ENCODE measurements at regions not wholly inside any gene's neighbourhood (a gene's known extent, or its start where the extent isn't known, plus 50 kb on each side); places are given as distances from the start of the nearest gene placed in this dataset.

DNA sequence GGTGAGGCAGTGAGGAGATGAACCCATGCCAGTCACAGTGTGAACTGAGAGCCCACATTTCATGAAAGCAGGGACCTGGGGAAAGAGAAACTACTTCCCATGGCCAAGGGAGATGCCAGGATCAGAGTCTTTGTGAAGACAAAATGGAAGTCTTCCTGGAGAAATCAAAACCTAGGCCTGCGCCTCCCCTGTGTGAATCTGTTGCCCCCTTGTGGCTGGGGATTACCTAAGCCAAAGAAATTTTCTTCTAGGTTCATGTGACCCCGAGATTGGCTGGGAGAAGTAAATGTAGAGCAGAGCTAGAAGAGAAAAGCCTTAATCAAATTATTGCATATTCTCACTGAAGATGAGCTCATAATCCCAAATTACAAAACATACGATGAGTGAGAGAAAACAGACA is 1075.3 kb downstream of the TBC1D22A start:
- no peaks in the 10 kb centered on the region for H3K36me3 ChIP-seq
- H3K27ac ChIP-seq: no peak overlapping the region
- DNase-seq (ENCODE audit: low spot score) (no peak), ATAC-seq (ENCODE audit: insufficient number of reproducible peaks, low FRiP score, low read depth) (no peak)
- no peaks in the 10 kb centered on the region for H3K27me3 ChIP-seq (replicated peaks; ENCODE audit: insufficient read depth)
- no peak overlapping the region for H3K4me3 ChIP-seq
- TF ChIP-seq, protein P1, sequence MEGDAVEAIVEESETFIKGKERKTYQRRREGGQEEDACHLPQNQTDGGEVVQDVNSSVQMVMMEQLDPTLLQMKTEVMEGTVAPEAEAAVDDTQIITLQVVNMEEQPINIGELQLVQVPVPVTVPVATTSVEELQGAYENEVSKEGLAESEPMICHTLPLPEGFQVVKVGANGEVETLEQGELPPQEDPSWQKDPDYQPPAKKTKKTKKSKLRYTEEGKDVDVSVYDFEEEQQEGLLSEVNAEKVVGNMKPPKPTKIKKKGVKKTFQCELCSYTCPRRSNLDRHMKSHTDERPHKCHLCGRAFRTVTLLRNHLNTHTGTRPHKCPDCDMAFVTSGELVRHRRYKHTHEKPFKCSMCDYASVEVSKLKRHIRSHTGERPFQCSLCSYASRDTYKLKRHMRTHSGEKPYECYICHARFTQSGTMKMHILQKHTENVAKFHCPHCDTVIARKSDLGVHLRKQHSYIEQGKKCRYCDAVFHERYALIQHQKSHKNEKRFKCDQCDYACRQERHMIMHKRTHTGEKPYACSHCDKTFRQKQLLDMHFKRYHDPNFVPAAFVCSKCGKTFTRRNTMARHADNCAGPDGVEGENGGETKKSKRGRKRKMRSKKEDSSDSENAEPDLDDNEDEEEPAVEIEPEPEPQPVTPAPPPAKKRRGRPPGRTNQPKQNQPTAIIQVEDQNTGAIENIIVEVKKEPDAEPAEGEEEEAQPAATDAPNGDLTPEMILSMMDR (IDR thresholded peaks at IDR 0.05): no peak
- H3K4me1 ChIP-seq (ENCODE audit: control insufficient read depth in 1 of 2, low read depth in 2 of 2): no peaks in the 10 kb centered on the region
- H3K9me3 ChIP-seq: no peaks in the 10 kb centered on the region

- no peaks in the 10 kb centered on the region for H3K36me3 ChIP-seq
- H3K27ac ChIP-seq: no peak overlapping the region
- ATAC-seq (ENCODE audit: insufficient number of reproducible peaks, low FRiP score, low read depth): no peak
- no peaks in the 10 kb centered on the region for H3K4me1 ChIP-seq (ENCODE audit: control insufficient read depth in 1 of 2, low read depth in 2 of 2)
- no peaks in the 10 kb centered on the region for H3K27me3 ChIP-seq (replicated peaks; ENCODE audit: insufficient read depth)
- no peak for DNase-seq (ENCODE audit: low spot score)
- no peaks in the 10 kb centered on the region for H3K9me3 ChIP-seq
- no peak overlapping the region for H3K4me3 ChIP-seq
- TF ChIP-seq, protein P1 (IDR thresholded peaks at IDR 0.05): no peak
Observed at GRCh38 chr22:47836957-47837356, 1074.5 kb downstream of the TBC1D22A start.

DNA sequence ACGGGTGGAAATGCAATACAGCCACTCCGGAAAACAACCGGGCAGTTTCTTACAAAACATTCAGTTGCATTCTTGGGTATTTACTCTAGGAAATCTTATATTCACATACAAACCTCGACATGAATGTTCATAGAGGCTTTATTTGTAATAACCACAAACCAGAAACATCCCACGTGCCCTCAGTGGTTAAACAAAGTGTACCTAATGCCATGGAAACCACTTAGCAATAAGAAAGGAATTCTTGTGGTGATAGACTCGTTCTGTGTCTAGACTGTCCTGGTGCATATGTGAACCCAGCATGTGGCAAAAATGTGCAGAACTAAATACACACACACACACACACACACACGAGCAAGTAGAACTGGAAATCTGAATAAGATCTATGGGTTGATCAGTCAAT is 1073.3 kb downstream of the TBC1D22A start:
- H3K9me3 ChIP-seq: no peaks in the 10 kb centered on the region
- no peak for ATAC-seq (ENCODE audit: insufficient number of reproducible peaks, low FRiP score, low read depth)

GRCh38 chr22:47826016-47826415 is 1063.6 kb downstream of the TBC1D22A start:
- H3K9me3 ChIP-seq: no peaks in the 10 kb centered on the region
- DNase-seq (ENCODE audit: low spot score) (no peak), ATAC-seq (ENCODE audit: insufficient number of reproducible peaks, low FRiP score, low read depth) (no peak)
- H3K27ac ChIP-seq: no peak overlapping the region
- TF ChIP-seq, protein P1 (IDR thresholded peaks at IDR 0.05): no peak
- H3K27me3 ChIP-seq (replicated peaks; ENCODE audit: insufficient read depth): no peaks in the 10 kb centered on the region
- no peaks in the 10 kb centered on the region for H3K36me3 ChIP-seq
- H3K4me3 ChIP-seq: no peak overlapping the region
- no peaks in the 10 kb centered on the region for H3K4me1 ChIP-seq (ENCODE audit: control insufficient read depth in 1 of 2, low read depth in 2 of 2)

More for the DNA sequence above, 1073.3 kb downstream of the TBC1D22A start:
- H3K27me3 ChIP-seq (replicated peaks; ENCODE audit: insufficient read depth): no peaks in the 10 kb centered on the region
- no peak overlapping the region for H3K27ac ChIP-seq
- H3K4me1 ChIP-seq (ENCODE audit: control insufficient read depth in 1 of 2, low read depth in 2 of 2): no peaks in the 10 kb centered on the region
- no peak overlapping the region for H3K4me3 ChIP-seq
- TF ChIP-seq, protein P1 (IDR thresholded peaks at IDR 0.05): no peak
- DNase-seq (ENCODE audit: low spot score): no peak
- H3K36me3 ChIP-seq: no peaks in the 10 kb centered on the region

- ATAC-seq (ENCODE audit: insufficient number of reproducible peaks, low FRiP score, low read depth) (no peak), DNase-seq (ENCODE audit: low spot score) (no peak)
- H3K9me3 ChIP-seq: no peaks in the 10 kb centered on the region
- H3K4me3 ChIP-seq: no peak overlapping the region
- H3K27me3 ChIP-seq (replicated peaks; ENCODE audit: insufficient read depth): no peaks in the 10 kb centered on the region
- H3K27ac ChIP-seq: no peak overlapping the region
- TF ChIP-seq, protein P1 (IDR thresholded peaks at IDR 0.05): no peak
- no peaks in the 10 kb centered on the region for H3K36me3 ChIP-seq
- no peaks in the 10 kb centered on the region for H3K4me1 ChIP-seq (ENCODE audit: control insufficient read depth in 1 of 2, low read depth in 2 of 2)
Observed at GRCh38 chr22:47822422-47822821, 1060.0 kb downstream of the TBC1D22A start.
